HG03064 (cell line): ENCODE measurements at regions not wholly inside any gene's neighbourhood (a gene's known extent, or its start where the extent isn't known, plus 50 kb on each side); places are given as distances from the start of the nearest gene placed in this dataset.
"Not testable (repeated sequence)": the region's sequence is repeated elsewhere in the genome, so short reads cannot be mapped to it uniquely, and the experiment has no call there.

Experiments used
- ATAC-seq: cut with Tn5 transposase; IDR thresholded peaks from one replicate; pipeline ENCODE4 v1.9.1; 2021; ENCODE audit warnings: low read depth; ENCODE audit not compliant: unreplicated experiment

DNA sequence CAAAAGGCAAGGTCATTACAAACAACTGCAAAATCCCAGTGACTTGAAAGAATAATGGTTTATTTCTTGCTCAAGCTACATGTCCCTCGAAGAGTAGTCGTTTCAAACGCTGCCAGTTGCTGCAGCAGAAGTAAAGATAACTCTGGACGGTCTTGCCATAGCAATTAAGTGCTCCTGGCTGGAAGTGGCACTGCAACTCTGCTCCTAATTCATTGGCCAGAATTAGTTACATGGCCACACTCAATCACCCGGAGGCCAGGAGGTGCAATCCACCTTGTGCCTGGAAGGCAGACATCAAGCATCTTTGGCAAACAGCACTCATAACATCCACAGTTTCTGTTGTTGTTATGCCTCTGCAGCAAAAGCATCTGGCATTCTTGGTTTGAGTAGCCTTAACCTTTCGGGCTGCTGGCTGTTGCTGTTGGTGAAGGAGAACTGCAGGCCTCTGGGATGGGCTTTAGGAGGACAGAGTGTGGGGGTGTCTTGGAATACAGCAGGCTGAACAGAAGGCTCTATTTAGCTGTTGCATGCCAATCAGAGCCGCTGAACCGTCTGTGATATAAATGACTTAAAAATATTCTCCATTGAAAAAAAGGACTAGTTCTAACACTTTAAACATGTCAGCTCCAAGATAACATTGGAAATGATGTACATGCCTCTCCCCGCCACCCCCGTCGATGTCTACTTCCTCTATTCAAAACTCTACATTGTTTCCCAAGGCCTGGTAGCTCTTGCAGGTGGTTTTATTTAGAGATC lies 123.5 kb upstream of the DYRK2 start:
- no peak for ATAC-seq

DNA sequence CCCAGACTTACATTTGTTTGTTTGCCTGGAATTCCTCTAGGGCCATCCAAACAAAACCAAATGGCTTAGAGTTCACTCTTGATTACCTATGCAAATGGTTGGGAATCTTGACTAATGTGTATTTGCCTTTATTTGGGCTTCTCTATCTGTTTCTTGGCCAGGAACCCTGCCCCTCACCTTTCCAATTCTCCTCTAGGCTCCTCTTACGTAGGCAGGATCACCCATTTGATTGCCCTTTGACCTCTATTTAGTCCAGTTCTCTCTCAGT lies 123.0 kb upstream of the DYRK2 start:
- no peak for ATAC-seq

DNA sequence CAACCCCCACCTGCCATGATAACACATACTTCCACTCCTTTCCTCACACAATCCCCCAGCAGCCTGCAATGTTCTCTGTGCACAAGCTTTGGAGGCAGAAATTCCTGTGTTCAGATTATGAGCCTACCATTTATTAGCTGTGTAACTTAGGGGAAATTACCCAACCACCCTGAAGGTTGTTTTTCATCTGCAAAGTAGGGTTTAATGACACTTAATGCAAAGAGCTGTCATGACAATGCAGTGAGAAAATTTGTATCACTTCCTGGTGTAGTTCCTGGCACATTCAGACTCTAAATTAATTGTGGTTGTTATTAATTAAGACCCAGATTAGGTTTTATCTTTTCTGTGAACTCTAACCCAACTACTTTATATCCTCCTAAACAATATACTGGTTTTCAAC lies 122.4 kb upstream of the DYRK2 start:
- no peak for ATAC-seq

DNA sequence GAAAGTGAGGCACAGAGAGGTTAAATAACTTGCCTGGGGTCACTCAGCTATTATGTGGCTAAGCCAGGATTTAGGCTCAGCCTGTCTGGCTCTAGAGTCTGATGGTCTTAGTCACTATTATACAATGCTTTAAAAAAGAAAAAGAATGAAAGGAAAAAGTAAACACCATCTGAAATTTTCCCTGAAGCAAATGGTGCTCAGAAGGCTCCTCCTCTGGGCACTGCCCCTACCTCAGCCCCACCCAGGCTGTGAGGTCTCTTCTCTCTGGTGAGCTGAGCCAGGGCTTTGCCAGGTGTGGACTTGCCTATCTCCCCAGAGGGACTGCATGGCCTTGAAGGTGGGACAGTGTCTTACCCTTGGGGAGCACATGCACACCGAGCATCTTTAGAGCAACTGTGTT lies 117.5 kb upstream of the DYRK2 start:
- ATAC-seq = no peak

DNA sequence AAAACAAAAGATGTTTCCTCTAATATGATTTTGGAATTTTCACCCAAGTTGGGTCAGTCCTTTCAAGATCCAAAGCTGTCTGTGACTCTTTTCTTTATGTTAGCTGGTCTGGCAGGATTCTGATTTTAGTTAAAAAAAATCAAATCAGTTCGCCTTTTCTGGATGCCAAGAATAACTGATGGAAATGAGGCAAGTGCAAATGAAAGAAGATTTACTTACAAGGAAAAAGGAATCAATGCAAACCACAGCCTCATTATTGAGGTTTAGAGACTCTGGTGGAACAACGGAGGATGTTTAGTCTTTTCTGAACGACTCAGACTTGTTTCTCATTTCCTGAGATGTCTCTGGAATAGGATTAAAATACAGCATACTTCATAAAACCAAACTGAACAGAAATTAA lies 117.0 kb upstream of the DYRK2 start:
- no peak for ATAC-seq

DNA sequence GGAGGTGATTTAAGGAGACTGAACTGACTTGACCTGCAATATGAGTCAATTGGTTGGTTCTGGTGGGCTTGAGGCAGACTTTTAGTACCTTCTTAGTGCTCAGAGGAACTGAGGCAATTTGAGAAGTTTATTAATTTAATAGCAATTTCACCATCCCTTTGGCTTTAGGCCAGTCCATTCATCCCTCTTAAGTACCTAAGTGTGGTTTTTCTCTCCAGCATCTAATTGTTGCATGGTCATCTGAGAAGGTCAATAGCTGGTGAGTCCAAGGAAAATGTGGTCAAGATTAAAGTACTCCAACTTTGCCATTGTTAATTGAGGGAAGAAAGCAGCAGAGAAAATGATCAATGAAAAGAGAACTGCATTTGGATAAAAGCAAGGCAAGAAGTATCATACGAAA lies 115.4 kb upstream of the DYRK2 start:
- no peak for ATAC-seq

DNA sequence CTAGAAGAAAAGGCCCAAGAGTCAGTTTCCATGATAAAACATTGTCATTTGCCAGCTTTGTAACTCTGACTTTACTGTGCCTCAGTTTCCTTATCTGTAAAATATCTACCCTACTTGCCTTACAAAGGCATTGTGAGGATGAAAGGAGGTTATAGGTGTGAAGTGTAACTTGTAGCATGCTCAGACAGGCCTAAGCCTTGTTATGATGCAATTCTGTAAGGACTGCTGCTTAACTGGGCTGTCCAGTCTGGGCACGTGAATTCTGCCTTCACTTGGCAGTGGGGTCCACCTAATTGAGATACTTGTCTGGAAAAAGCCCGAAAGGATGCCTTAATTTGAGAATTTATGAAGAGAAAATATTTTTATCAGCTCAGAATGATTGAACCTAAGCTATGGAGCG lies 114.5 kb upstream of the DYRK2 start:
- ATAC-seq = no peak

DNA sequence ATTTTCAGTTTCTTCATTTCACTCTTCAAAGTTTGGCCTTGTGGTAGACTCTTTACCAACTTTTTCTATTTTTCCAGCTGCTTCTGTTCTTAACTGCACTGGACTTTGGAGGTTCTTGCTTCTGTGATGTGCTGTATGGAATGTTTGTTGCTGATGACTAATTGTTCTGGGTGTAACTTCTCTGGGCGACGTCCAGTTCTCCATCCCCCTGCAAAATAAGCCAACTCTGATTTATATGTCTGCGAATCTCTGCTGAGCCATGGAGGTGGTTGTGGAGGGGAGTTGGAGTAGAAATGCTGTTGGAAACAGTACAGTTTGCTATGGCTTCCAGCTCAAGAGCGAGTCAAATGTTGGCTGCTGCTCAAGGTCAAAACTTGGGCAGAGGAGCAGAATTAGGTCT lies 113.9 kb upstream of the DYRK2 start:
- no peak for ATAC-seq

DNA sequence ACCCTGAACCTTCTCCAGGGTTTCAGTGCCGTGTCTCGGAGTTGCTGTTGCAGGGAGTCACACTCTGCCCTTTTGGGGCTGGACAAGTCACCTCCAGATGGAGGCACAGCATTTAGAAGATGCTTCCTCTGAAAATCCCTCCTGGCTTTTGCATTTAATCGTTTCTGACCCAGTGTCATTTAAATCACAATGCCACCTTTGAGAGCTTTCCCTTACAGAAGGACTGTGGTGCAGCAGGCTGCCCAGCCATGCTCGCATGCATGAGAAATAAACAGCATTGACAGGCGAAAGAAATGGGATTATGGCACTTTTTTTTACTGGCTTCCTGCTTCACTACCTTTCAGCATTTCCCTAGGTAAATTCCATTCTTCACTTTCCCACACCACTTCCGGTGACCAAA lies 113.4 kb upstream of the DYRK2 start:
- ATAC-seq = no peak

DNA sequence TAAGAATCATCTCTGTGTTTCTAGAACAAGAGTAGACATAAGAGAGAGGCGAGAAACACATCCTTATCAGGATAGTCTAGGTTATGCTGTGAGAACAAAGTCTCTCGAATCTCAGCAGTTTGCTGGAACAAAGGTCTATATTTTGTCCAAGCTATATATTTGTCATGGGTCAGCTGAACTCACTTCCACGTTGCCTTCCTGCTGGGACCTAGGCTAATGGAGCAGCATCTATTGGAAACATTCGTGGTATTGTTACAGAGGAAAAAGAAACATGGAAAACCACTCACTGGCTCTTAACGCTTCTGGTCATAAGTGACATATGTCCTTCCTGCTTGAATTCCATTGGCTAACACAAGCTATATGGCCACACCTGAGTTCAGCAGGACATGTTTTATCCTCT lies 112.6 kb upstream of the DYRK2 start:
- ATAC-seq = no peak

DNA sequence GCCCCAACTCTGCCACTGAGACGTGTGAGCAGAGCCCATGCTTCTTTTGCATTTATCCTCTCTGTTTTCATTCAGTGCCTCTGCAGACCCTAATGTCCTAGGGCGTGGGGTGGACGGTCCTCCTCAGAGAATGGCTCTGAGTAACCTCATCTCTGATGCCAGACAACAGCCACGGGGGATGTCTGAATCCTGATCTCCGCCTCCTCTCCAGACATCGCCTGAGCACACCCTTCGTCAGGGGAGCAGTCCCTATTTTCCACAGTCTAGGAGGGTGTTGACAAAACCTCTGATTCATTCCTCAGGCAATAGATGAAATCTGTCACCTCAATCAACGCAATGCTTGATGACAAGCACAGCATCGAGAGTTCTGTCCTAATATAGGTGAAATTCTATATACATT lies 109.2 kb upstream of the DYRK2 start:
- ATAC-seq = no peak

DNA sequence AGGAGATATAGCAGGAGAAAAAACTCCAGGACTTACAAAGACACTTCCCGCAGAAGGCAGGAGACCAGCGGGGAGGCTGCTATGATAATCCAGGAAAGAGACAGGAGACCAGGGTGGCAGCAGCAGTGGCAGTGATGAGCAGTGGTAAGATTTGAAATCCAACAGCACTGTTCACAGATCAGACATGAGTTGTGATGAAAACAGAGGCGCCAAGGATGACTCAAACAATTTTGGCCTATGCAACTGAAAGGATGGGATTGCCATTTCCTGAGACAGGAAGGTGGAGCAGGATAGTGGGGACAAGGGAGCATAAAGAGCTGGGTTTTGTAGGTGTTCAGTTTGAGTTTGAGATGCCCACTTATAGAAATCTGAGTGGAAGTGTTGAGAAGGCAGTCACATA lies 108.6 kb upstream of the DYRK2 start:
- no peak for ATAC-seq

DNA sequence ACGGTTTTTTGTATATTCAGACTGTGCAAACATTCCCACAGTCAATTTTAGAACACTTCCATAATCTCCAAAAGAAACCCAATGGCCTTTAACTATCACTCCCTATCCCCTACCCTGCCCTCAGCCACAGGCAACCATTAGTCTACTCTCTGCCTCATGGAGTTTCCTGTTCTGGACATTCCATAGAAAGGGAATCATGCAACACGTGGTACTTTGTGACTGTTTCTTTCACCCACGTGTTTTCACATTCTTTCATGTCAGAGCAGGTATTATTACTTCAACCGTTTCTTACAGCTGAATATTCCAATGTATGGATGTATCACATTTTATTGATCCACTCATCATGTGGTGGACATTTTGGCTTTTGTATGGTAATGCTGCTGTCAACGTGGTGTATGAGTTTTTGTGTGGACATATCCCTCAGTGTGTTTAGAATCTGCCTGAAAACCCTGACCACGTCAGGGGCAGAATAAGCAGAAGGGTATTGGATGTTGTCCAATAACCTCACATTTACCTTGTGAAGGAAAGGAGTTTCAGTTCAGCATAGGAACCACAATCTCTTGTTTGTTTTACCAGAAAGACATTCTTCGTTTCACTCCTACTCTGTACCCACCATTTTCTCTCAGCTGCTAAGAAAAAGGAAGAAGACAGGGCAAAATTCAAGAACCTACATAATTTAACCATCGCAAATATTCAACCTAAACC lies 107.5 kb upstream of the DYRK2 start:
- ATAC-seq = no peak

DNA sequence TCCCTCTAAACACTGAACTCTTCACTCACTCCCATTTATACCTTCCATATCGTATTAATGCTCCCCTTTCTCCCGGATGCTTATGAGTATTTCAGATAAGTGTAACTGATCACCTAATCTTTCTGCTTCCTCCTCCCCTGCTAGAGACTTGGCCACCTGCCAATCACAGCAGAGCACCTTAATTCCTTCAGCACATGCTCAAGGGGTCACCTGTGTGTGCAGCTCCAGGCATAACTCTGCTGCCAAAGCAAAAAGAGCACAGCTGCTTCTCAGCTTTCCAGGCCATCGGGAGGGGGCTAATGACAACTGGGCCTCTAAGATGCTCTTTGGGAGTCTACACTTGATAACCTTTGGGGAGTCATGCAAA lies 106.9 kb upstream of the DYRK2 start:
- ATAC-seq = no peak

DNA sequence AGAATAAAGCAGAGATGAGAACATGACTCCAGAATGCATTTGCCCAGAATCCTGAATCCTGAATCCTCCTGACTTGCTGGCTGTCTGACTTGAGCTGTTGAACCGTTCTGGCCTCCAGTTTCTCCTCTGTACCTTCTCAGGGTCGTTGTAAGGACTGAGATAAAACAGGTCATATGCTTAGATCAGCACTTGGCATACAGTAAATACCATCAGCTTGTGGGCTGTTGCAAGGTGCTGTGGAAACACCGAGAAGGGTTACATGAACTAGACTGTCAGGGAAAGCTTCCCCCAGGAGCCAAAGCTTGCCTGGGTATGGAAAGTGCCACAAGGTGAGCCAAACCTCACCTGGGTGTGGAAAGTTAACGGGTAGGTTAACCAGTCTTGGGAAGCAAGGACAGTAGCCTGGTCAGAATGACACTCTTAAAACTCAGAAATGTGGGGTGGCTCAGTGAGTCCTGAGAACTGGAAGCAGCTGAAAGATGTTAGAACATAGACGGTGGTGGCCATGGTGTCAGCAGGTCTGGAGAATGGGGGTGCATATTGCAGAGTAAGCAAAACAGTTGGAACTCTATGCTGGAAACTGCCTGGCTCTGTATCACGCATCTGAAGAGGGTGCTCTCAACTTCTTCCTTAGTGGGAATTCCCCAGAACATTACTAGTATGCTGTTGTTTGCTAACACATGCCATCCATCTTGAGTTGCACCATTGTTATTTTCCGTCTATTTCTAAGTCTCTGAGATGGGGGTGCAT lies 105.3 kb upstream of the DYRK2 start:
- ATAC-seq = no peak

DNA sequence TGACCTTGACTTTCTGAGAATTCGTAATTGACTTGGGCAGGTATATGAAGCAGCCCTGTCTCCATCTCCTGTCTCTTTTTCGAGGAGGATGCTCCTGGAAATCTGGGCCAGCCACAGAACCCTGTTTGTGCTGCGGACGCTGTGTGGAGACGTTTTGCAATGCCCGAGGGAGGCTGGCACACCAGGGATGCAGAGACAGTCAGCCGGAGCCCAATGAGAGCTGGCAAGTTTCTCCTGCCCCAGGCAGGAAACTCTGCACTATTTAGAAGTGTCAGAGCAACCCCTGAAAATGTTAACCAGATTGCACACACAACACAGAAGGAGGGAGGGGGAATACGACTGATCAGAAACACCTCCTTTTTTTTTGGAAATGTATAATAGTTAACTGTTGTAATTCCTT lies 103.2 kb upstream of the DYRK2 start:
- no peak for ATAC-seq

DNA sequence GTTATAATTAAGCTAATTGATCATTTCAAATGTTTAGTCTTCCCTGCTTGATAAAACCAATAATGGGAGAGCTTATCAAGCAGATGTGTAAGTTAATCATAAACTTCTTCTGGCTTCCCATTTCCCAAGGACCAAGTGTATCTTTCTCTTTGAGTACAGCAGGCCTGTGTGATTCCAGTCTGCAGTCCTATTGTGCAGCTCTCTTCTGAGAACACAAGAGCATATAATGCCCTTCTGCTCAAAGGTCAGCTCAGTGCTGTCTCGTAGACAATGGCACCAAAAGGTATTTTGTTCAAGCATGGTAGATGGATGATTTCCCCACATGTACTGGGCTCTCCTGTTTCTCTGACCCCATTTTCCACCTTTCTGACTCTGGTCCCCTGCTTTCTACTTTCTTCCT lies 101.8 kb upstream of the DYRK2 start:
- no peak for ATAC-seq

DNA sequence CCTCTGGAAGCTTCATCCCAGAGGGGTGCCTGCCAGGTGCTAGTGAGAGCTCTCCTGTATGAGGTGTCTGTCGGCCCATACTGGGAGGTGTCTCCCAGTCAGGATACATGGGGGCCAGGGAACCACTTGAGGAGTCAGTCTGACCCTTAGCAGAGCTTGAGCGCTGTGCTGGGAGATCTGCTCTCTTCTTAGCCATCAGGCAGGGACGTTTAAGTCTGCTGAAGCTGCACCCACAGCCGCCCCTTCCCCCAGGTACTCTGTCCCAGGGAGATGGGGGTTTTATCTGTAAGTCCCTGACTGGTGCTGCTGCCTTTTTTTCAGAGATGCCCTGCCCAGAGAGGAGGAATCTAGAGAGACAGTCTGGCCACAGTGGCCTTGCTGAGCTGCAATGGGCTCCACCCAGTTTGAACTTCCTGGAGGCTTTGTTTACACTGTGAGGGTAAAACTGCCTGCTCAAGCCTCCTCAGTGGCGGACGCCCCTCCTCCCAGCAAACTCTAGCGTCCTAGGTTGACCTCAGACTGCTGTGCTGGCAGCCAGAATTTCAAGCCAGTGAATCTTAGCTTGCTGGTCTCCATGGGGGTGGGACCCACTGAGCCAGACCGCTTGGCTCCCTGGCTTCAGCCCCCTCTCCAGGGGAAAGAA lies 93.3 kb upstream of the DYRK2 start:
- ATAC-seq = not testable (repeated sequence)

DNA sequence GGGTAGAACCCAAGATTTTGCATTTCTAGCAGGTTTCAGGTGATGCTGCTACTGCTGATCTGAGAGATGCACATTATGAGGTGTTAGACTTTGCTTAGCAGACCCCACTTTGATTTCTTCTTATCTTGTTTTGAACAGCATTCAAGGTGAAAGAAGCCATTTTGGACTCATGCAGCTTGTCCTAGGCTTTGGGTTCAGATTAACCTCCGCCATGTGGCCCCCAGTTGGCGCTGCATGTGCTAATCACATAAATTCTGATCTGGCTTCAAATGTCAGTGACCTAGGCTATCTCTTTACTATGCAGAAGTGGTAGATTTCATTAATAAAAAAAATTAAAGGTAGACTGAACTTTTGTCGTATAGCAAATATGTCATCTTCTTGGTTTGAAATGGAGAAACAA lies 89.8 kb upstream of the DYRK2 start:
- no peak for ATAC-seq

DNA sequence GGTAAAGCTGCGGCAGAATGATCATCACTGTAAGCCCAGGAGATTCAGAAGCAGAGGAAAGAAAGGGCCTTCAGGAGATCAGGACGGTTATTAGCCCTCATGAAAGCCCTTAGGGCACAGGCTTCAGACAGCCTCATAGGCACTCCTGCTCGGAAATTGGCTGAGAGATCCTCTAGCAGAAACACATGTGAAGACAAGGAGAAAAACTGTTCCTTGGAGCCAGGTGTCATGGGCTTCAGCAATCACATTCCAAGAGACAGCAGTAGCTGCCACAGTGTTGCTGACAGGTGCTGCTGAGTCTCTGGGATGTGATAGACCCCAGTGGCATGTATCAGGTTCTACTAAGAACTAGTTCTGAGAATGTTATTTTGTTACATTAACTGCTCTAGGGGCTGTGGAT lies 88.8 kb upstream of the DYRK2 start:
- ATAC-seq = no peak

DNA sequence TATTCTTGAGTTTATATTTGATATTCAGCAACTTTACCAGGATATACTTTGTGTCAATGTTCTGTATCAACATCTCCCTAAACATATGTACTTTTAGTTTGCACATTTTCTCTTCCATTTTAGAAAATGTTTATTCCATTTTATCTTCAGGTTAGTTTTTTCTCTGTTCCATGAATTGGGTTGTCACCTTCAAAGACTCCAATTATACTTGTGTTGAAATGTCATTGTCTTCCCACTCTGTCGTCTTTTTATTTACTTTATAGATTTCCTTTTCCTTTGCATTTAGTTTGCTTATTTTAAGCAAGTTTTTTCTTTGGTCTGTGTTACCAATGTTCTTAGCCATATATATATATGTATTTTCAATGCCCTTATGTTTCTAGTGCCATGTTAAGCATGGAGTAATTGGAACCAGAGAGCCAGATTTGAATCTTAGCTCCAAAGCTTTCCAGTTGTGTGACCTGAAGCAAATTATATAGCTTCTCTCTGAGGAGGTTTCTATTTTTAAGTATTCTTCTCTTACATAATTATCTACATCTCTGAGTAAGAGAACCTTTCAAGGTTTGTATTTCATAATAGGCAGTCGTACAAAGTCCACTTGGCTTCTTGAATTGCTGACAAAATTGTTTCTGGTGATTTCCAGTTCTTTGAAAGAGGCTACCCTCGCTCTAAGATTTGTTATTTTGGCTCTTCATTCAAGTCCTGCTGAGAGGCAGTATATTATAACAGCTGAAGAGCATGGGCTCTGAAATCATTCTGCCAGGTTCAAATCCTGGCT lies 85.8 kb upstream of the DYRK2 start:
- no peak for ATAC-seq
